22Rv1 (cell line): ENCODE measurements at regions not wholly inside any gene's neighbourhood (a gene's known extent, or its start where the extent isn't known, plus 50 kb on each side); places are given as distances from the start of the nearest gene placed in this dataset.

Experiments used
- ZFX ChIP-seq: fragments of 450-650 bp; IDR thresholded peaks from 2 replicates; pipeline ENCODE4 v1.6.1; 2017; ENCODE audit warnings: antibody characterized with exemption, borderline replicate concordance
- TF ChIP-seq, protein P1 (sequence below): fragments of 450-650 bp; IDR thresholded peaks from 2 replicates; pipeline ENCODE4 v1.5.1; 2017; ENCODE audit warnings: mild to moderate bottlenecking

DNA sequence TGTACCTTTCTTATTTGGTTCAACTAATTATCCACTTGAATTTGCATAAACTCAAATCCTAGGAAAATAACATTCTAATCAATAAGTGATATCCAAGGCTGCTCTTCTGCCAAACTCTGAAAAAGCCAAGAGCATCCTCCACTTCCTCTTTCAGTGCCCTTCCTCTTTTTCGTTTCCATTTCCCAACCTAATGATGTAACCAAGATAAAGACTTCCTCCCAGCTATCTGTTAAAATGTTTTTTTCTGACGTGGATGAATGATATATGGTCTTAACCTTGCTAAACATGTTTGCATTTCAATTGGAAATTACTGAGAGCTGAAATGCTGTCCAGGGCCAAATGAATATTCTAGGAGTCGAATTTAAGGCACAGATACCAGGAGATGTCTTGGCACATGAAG is 459.5 kb upstream of the PDE3A start:
- TF ChIP-seq, protein P1, sequence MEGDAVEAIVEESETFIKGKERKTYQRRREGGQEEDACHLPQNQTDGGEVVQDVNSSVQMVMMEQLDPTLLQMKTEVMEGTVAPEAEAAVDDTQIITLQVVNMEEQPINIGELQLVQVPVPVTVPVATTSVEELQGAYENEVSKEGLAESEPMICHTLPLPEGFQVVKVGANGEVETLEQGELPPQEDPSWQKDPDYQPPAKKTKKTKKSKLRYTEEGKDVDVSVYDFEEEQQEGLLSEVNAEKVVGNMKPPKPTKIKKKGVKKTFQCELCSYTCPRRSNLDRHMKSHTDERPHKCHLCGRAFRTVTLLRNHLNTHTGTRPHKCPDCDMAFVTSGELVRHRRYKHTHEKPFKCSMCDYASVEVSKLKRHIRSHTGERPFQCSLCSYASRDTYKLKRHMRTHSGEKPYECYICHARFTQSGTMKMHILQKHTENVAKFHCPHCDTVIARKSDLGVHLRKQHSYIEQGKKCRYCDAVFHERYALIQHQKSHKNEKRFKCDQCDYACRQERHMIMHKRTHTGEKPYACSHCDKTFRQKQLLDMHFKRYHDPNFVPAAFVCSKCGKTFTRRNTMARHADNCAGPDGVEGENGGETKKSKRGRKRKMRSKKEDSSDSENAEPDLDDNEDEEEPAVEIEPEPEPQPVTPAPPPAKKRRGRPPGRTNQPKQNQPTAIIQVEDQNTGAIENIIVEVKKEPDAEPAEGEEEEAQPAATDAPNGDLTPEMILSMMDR, result no peak
- no peak for TF ChIP-seq ZFX
